Naive thymus-derived CD4-positive, alpha-beta T cell (primary cell): ENCODE measurements at regions not wholly inside any gene's neighbourhood (a gene's known extent, or its start where the extent isn't known, plus 50 kb on each side); places are given as distances from the start of the nearest gene placed in this dataset.

Experiments
- ATAC-seq: fragments of 150-1000 bp; cut with Tn5 transposase; 2 replicates; pipeline ENCODE4 v1.10.0; 2021; ENCODE audit warnings: mild to moderate bottlenecking, moderate library complexity
- CTCF ChIA-PET: fragments of 350-600 bp; sonication (Branson Sonifier 250); formaldehyde crosslinking; loops from one replicate; lab custom pipeline; 2021; ENCODE audit warnings: antibody characterized with exemption; lab: Charles Lee
- POLR2A ChIA-PET: fragments of 350-600 bp; sonication (Branson Sonifier 250); formaldehyde crosslinking; loops from one replicate; lab custom pipeline; 2021; ENCODE audit warnings: antibody characterized with exemption, inconsistent platforms; lab: Charles Lee
- DNase-seq, 9 donors: peaks; one replicate each; pipeline versions ENCODE4 v3.0.0 to v3.0.0-alpha.2; 2020 to 2022; ENCODE audit warnings: mixed read lengths in 1 of 9
- H3K27ac ChIP-seq: one replicate; pipeline ENCODE4 v1.7.0; 2013; ENCODE audit warnings: mild to moderate bottlenecking, low read depth, low read length, moderate library complexity
- H3K27me3 ChIP-seq, 2 donors: one replicate each; pipeline ENCODE4 v1.7.0; 2013; ENCODE audit warnings: low read length in 2 of 2, mild to moderate bottlenecking in 2 of 2, moderate library complexity in 2 of 2; ENCODE audit not compliant: control insufficient read depth in 2 of 2, insufficient read depth in 2 of 2
- H3K36me3 ChIP-seq, 3 experiments: 1 replicate in 2 of 3; 2 replicates in 1 of 3; pipeline ENCODE4 v1.7.0; 2013; ENCODE audit warnings: low read length in 3 of 3, mild to moderate bottlenecking in 3 of 3, moderate library complexity in 1 of 3; ENCODE audit not compliant: insufficient read depth in 3 of 3, control insufficient read depth in 2 of 3
- H3K4me1 ChIP-seq, 2 donors: one replicate each; pipeline ENCODE4 v1.7.0; 2013; ENCODE audit warnings: low read length in 2 of 2, mild to moderate bottlenecking in 2 of 2, moderate library complexity in 1 of 2; ENCODE audit not compliant: control insufficient read depth in 2 of 2, insufficient read depth in 2 of 2
- H3K4me3 ChIP-seq: 2 replicates; pipeline ENCODE4 v1.7.0; 2013; ENCODE audit warnings: mild to moderate bottlenecking, low read length
- H3K9me3 ChIP-seq, 3 experiments: 1 replicate in 2 of 3; 2 replicates in 1 of 3; pipeline ENCODE4 v1.7.0; 2013; ENCODE audit warnings: low read length in 3 of 3; ENCODE audit not compliant: control insufficient read depth in 2 of 3
- H3K27ac Mint-ChIP-seq, 9 donors: one replicate each; pipeline ENCODE4 v1.8.0; 2020 to 2022; ENCODE audit warnings: mixed read lengths in 9 of 9, mild to moderate bottlenecking in 8 of 9, moderate library complexity in 5 of 9, inconsistent platforms in 2 of 9
- H3K27me3 Mint-ChIP-seq, 5 donors: one replicate each; pipeline ENCODE4 v1.8.0; 2021 to 2022; ENCODE audit warnings: mixed read lengths in 5 of 5, mild to moderate bottlenecking in 1 of 5
- H3K36me3 Mint-ChIP-seq, 5 donors: one replicate each; pipeline ENCODE4 v1.8.0; 2020 to 2022; ENCODE audit warnings: mixed read lengths in 5 of 5, mild to moderate bottlenecking in 3 of 5, inconsistent platforms in 1 of 5
- H3K4me1 Mint-ChIP-seq, 7 donors: one replicate each; pipeline ENCODE4 v1.8.0; 2020 to 2022; ENCODE audit warnings: mixed read lengths in 7 of 7, mild to moderate bottlenecking in 3 of 7, inconsistent platforms in 1 of 7
- H3K4me3 Mint-ChIP-seq, 10 donors: one replicate each; pipeline ENCODE4 v1.8.0; 2020 to 2022; ENCODE audit warnings: mild to moderate bottlenecking in 10 of 10, mixed read lengths in 10 of 10, moderate library complexity in 6 of 10, inconsistent platforms in 2 of 10
- H3K9me3 Mint-ChIP-seq, 11 donors: one replicate each; pipeline ENCODE4 v1.8.0; 2020 to 2022; ENCODE audit warnings: mixed read lengths in 11 of 11, mild to moderate bottlenecking in 4 of 11, inconsistent platforms in 1 of 11, moderate library complexity in 1 of 11
- intact Hi-C, 2 donors: fragments of 100-400 bp; cut with micrococcal nuclease; formaldehyde crosslinking; loops; one replicate each; pipeline ENCODE4 v1.15.1; 2023

- H3K9me3 ChIP-seq = no peaks in the 10 kb centered on the region
- ChIA-PET POLR2A (no interaction called here), CTCF (no interaction called here)
- Mint-ChIP-seq H3K4me1 (peaks cover 0 to 5% (median 0%) of the 10 kb centered on the region in 7 donors), H3K27me3 (peaks cover 0 to 23% (median 9%) of the 10 kb centered on the region in 5 donors), H3K36me3 (no peaks in the 10 kb centered on the region), H3K4me3 (no peak overlapping the region), H3K27ac (no peak overlapping the region), H3K9me3 (peaks cover 0 to 3% (median 0%) of the 10 kb centered on the region in 11 donors)
- intact Hi-C loops = no loop called here
- H3K27ac ChIP-seq = no peak overlapping the region
- no peak for DNase-seq
- H3K36me3 ChIP-seq = no peaks in the 10 kb centered on the region
- H3K4me1 ChIP-seq = no peaks in the 10 kb centered on the region
- ATAC-seq = no peak
- H3K27me3 ChIP-seq = no peaks in the 10 kb centered on the region
- H3K4me3 ChIP-seq = no peak overlapping the region
Measured at GRCh38 chr7:1286946-1287645, 54.4 kb downstream of the UNCX start.

GRCh38 chr7:1287752-1288201, 55.1 kb downstream of the UNCX start:
- CTCF ChIA-PET = no interaction called here

GRCh38 chr7:1288390-1288995, 55.8 kb downstream of the UNCX start:
- ATAC-seq (no peak), DNase-seq (no peak)
- no peak overlapping the region for H3K4me3 ChIP-seq
- H3K9me3 ChIP-seq = no peaks in the 10 kb centered on the region
- H3K27me3 Mint-ChIP-seq = peaks cover 0 to 23% (median 6%) of the 10 kb centered on the region in 5 donors
- no peaks in the 10 kb centered on the region for H3K4me1 ChIP-seq
- POLR2A ChIA-PET = no interaction called here
- no peaks in the 10 kb centered on the region for H3K36me3 ChIP-seq
- H3K4me1 Mint-ChIP-seq = peaks cover 0 to 5% (median 0%) of the 10 kb centered on the region in 7 donors
- intact Hi-C loops = no loop called here
- H3K27me3 ChIP-seq = no peaks in the 10 kb centered on the region
- no peaks in the 10 kb centered on the region for H3K36me3 Mint-ChIP-seq
- no peak overlapping the region for H3K27ac ChIP-seq
- H3K4me3 Mint-ChIP-seq = no peak overlapping the region
- H3K9me3 Mint-ChIP-seq = peaks cover 0 to 2% (median 0%) of the 10 kb centered on the region in 11 donors
- H3K27ac Mint-ChIP-seq = no peak overlapping the region
- CTCF ChIA-PET = no interaction called here

More at GRCh38 chr7:1287752-1288201, 55.1 kb downstream of the UNCX start:
- Histone ChIP-seq H3K27me3 (no peaks in the 10 kb centered on the region), H3K27ac (no peak overlapping the region), H3K36me3 (no peaks in the 10 kb centered on the region), H3K4me3 (no peak overlapping the region), H3K9me3 (no peaks in the 10 kb centered on the region), H3K4me1 (no peaks in the 10 kb centered on the region)
- Mint-ChIP-seq H3K4me1 (peaks cover 0 to 5% (median 0%) of the 10 kb centered on the region in 7 donors), H3K4me3 (no peak overlapping the region), H3K27me3 (peaks cover 0 to 23% (median 11%) of the 10 kb centered on the region in 5 donors), H3K27ac (no peak overlapping the region), H3K9me3 (peaks cover 0 to 3% (median 0%) of the 10 kb centered on the region in 11 donors), H3K36me3 (no peaks in the 10 kb centered on the region)
- POLR2A ChIA-PET = no interaction called here
- ATAC-seq = no peak
- no peak for DNase-seq
- intact Hi-C loops = no loop called here

DNA sequence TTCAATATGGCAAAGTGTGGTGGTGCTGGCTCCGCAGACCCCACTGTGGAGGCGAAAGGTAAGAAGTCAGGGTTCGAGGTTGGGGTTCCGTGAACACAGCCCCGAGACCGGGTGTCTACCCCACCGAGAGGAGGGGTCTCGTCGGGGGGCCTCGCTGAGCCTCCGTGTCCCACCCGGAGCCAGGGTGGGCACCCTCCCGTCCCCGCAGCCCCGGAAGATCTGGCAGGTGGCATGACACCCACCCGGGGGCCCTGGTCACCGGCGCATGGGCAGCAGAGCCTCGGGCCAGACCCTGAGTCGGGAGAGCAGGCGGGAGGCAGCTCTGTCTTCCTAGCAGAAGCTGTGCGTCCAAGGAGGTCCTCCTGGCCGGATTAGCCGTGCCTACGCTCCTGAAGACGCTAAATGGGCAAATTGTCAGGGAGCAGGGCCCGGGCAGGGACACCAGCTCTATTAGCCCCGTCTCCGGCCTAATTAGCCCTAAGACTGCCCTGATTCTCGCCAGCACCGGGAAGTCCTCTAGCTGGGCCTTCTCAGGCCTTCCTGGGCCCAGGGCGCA, 56.4 kb downstream of the UNCX start:
- Histone ChIP-seq H3K27me3 (no peaks in the 10 kb centered on the region), H3K9me3 (no peaks in the 10 kb centered on the region), H3K36me3 (no peaks in the 10 kb centered on the region), H3K4me3 (no peak overlapping the region), H3K27ac (no peak overlapping the region), H3K4me1 (no peaks in the 10 kb centered on the region)
- ChIA-PET CTCF (no interaction called here), POLR2A (no interaction called here)
- Mint-ChIP-seq H3K27me3 (peaks cover 0 to 23% (median 6%) of the 10 kb centered on the region in 5 donors), H3K9me3 (peaks cover 0 to 2% (median 0%) of the 10 kb centered on the region in 11 donors), H3K36me3 (no peaks in the 10 kb centered on the region), H3K27ac (no peak overlapping the region), H3K4me1 (peaks cover 0 to 5% (median 0%) of the 10 kb centered on the region in 7 donors), H3K4me3 (peak overlapping the region in 4 of 10 donors; percentile 84 to 88 (median 88))
- intact Hi-C loops = no loop called here
- DNase-seq (no peak), ATAC-seq (no peak)

DNA sequence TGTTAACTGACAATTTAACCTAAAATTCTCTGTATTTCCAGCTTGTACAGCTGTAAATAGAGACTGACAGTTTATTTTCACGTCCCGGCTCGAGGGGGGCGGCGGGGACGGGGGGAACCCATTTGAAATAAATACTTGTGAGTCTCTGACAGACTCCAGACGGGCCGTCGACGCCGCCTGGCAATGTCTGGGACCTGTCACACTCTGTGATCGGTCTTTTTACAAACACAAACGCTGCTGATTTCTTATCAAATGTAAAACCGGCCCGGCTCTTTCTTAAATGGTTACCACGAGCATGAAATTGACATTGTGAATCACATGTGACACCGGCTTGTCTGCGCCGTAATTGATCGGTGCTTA, 57.0 kb downstream of the UNCX start:
- Mint-ChIP-seq H3K36me3 (no peaks in the 10 kb centered on the region), H3K27me3 (peaks cover 0 to 23% (median 6%) of the 10 kb centered on the region in 5 donors), H3K4me1 (peaks cover 0 to 5% (median 0%) of the 10 kb centered on the region in 7 donors), H3K4me3 (peak overlapping the region in 9 of 10 donors; percentile 68 to 89 (median 87)), H3K9me3 (peaks cover 0 to 2% (median 0%) of the 10 kb centered on the region in 11 donors), H3K27ac (no peak overlapping the region)
- intact Hi-C loops = no loop called here
- H3K4me1 ChIP-seq = no peaks in the 10 kb centered on the region
- H3K9me3 ChIP-seq = no peaks in the 10 kb centered on the region
- peak overlapping the region; percentile 53 for H3K4me3 ChIP-seq
- H3K27ac ChIP-seq = no peak overlapping the region
- ATAC-seq (no peak), DNase-seq (no peak)
- no peaks in the 10 kb centered on the region for H3K27me3 ChIP-seq
- H3K36me3 ChIP-seq = no peaks in the 10 kb centered on the region
- POLR2A ChIA-PET = no interaction called here
- CTCF ChIA-PET = no interaction called here

GRCh38 chr7:1290026-1290678, 57.5 kb downstream of the UNCX start:
- Histone ChIP-seq H3K9me3 (no peaks in the 10 kb centered on the region), H3K27me3 (no peaks in the 10 kb centered on the region), H3K4me1 (no peaks in the 10 kb centered on the region), H3K27ac (no peak overlapping the region), H3K36me3 (no peaks in the 10 kb centered on the region), H3K4me3 (peak overlapping the region; percentile 53)
- POLR2A ChIA-PET = no interaction called here
- Mint-ChIP-seq H3K4me3 (peak overlapping the region; percentile 55 to 89 (median 86)), H3K9me3 (peaks cover 0 to 2% (median 0%) of the 10 kb centered on the region in 11 donors), H3K4me1 (peaks cover 0 to 5% (median 0%) of the 10 kb centered on the region in 7 donors), H3K27ac (peak overlapping the region in 1 of 9 donors; percentile 3), H3K27me3 (peaks cover 0 to 23% (median 6%) of the 10 kb centered on the region in 5 donors), H3K36me3 (no peaks in the 10 kb centered on the region)
- CTCF ChIA-PET = no interaction called here
- DNase-seq (peak in 6 of 9 donors; percentile 16 to 32 (median 22)), ATAC-seq (peak; percentile 72)
- intact Hi-C loops = no loop called here
